ENCODE measurements at regions not wholly inside any gene's neighbourhood (a gene's known extent, or its start where the extent isn't known, plus 50 kb on each side); places are given as distances from the start of the nearest gene placed in this dataset.
"Not testable (repeated sequence)": the region's sequence is repeated elsewhere in the genome, so short reads cannot be mapped to it uniquely, and the experiment has no call there.

DNA sequence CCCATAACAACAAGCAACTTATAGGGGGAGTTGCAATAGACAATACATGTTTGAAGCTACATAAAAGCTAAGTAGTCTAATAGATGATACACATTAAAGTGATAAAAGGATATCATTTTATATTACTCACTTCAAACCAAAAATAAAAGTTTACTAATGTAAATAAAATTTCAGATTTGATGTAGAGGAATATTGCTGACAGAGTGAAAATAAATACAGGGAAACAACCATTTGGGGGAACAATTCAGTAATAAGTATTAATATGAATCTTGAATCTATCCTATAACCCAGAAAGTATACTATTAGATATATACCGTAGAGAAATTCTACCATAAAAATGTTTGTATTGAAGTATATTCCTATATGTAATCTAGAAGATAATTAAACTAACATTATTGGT, 1248.9 kb upstream of the EPHA6 start:
- Histone ChIP-seq H3K27me3 (ENCODE audit: insufficient read depth, low read length) (no peaks in the 10 kb centered on the region), H3K4me3 (ENCODE audit: insufficient read depth, low read length) (no peak overlapping the region), H3K4me1 (ENCODE audit: insufficient read depth, low read length) (no peaks in the 10 kb centered on the region), H3K4me2 (ENCODE audit: insufficient read depth, low read length) (no peak overlapping the region), H2AFZ (ENCODE audit: low read length) (no peak overlapping the region), H3K27ac (ENCODE audit: low read depth, low read length) (no peak overlapping the region), H4K20me1 (ENCODE audit: insufficient read depth, low read length) (no peaks in the 10 kb centered on the region), H3K36me3 (ENCODE audit: insufficient read depth, low read length) (no peaks in the 10 kb centered on the region), H3K79me2 (ENCODE audit: insufficient read depth, low read length) (no peaks in the 10 kb centered on the region), H3K9me3 (ENCODE audit: low read depth, low read length) (peaks cover 3% of the 10 kb centered on the region)
- TF ChIP-seq, protein P1, sequence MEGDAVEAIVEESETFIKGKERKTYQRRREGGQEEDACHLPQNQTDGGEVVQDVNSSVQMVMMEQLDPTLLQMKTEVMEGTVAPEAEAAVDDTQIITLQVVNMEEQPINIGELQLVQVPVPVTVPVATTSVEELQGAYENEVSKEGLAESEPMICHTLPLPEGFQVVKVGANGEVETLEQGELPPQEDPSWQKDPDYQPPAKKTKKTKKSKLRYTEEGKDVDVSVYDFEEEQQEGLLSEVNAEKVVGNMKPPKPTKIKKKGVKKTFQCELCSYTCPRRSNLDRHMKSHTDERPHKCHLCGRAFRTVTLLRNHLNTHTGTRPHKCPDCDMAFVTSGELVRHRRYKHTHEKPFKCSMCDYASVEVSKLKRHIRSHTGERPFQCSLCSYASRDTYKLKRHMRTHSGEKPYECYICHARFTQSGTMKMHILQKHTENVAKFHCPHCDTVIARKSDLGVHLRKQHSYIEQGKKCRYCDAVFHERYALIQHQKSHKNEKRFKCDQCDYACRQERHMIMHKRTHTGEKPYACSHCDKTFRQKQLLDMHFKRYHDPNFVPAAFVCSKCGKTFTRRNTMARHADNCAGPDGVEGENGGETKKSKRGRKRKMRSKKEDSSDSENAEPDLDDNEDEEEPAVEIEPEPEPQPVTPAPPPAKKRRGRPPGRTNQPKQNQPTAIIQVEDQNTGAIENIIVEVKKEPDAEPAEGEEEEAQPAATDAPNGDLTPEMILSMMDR (IDR thresholded peaks at IDR 0.05; ENCODE audit: extremely low read depth, low read depth, low read length) = no peak
- no peak for DNase-seq (ENCODE audit: insufficient read length, low spot score, missing footprints)

DNA sequence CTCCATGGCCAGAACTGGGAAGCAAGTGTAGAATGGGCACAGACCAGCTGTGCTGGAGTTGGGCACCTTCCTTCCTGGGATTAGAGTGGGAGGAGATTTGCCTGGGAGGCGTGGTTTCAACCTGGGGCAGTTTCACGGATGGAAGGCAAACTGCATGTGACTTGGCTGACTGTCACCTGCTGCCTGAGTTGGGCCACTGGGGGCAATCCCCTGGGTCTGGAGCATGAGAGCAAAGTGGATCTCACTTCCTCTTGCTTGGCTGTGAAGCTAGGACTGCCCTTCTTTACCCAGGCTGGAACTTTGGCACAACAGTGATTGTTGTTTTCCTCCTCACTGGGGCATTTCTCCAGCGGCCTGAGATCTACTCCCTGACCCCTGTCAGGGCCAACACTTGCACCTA, 1247.0 kb upstream of the EPHA6 start:
- H3K4me2 ChIP-seq (ENCODE audit: insufficient read depth, low read length) = no peak overlapping the region
- H3K4me3 ChIP-seq (ENCODE audit: insufficient read depth, low read length) = no peak overlapping the region
- no peaks in the 10 kb centered on the region for H3K36me3 ChIP-seq (ENCODE audit: insufficient read depth, low read length)
- no peaks in the 10 kb centered on the region for H3K79me2 ChIP-seq (ENCODE audit: insufficient read depth, low read length)
- no peaks in the 10 kb centered on the region for H3K27me3 ChIP-seq (ENCODE audit: insufficient read depth, low read length)
- H4K20me1 ChIP-seq (ENCODE audit: insufficient read depth, low read length) = no peaks in the 10 kb centered on the region
- peaks cover 3% of the 10 kb centered on the region for H3K9me3 ChIP-seq (ENCODE audit: low read depth, low read length)
- TF ChIP-seq, protein P1 (IDR thresholded peaks at IDR 0.05; ENCODE audit: extremely low read depth, low read depth, low read length) = no peak
- no peaks in the 10 kb centered on the region for H3K4me1 ChIP-seq (ENCODE audit: insufficient read depth, low read length)
- DNase-seq (ENCODE audit: insufficient read length, low spot score, missing footprints) = no peak
- no peak overlapping the region for H3K27ac ChIP-seq (ENCODE audit: low read depth, low read length)
- no peak overlapping the region for H2AFZ ChIP-seq (ENCODE audit: low read length)

GRCh38 chr3:95586754-95587153, 1227.6 kb upstream of the EPHA6 start:
- no peaks in the 10 kb centered on the region for H3K4me1 ChIP-seq (ENCODE audit: insufficient read depth, low read length)
- no peaks in the 10 kb centered on the region for H3K27me3 ChIP-seq (ENCODE audit: insufficient read depth, low read length)
- no peak overlapping the region for H2AFZ ChIP-seq (ENCODE audit: low read length)
- DNase-seq (ENCODE audit: insufficient read length, low spot score, missing footprints) = no peak
- H3K27ac ChIP-seq (ENCODE audit: low read depth, low read length) = no peak overlapping the region
- H3K4me3 ChIP-seq (ENCODE audit: insufficient read depth, low read length) = no peak overlapping the region
- no peaks in the 10 kb centered on the region for H3K36me3 ChIP-seq (ENCODE audit: insufficient read depth, low read length)
- no peaks in the 10 kb centered on the region for H3K79me2 ChIP-seq (ENCODE audit: insufficient read depth, low read length)
- no peaks in the 10 kb centered on the region for H4K20me1 ChIP-seq (ENCODE audit: insufficient read depth, low read length)
- no peaks in the 10 kb centered on the region for H3K9me3 ChIP-seq (ENCODE audit: low read depth, low read length)
- TF ChIP-seq, protein P1 (IDR thresholded peaks at IDR 0.05; ENCODE audit: extremely low read depth, low read depth, low read length) = no peak
- no peak overlapping the region for H3K4me2 ChIP-seq (ENCODE audit: insufficient read depth, low read length)

- DNase-seq (ENCODE audit: insufficient read length, low spot score, missing footprints); H3K4me3 ChIP-seq (ENCODE audit: insufficient read depth, low read length); H3K4me2 ChIP-seq (ENCODE audit: insufficient read depth, low read length); H3K27ac ChIP-seq (ENCODE audit: low read depth, low read length); H3K36me3 ChIP-seq (ENCODE audit: insufficient read depth, low read length); H3K9me3 ChIP-seq (ENCODE audit: low read depth, low read length); H3K27me3 ChIP-seq (ENCODE audit: insufficient read depth, low read length); H3K4me1 ChIP-seq (ENCODE audit: insufficient read depth, low read length); H3K79me2 ChIP-seq (ENCODE audit: insufficient read depth, low read length); H4K20me1 ChIP-seq (ENCODE audit: insufficient read depth, low read length); H2AFZ ChIP-seq (ENCODE audit: low read length): not testable (repeated sequence)
Observed at GRCh38 chr3:95587641-95588040, 1226.8 kb upstream of the EPHA6 start.

DNA sequence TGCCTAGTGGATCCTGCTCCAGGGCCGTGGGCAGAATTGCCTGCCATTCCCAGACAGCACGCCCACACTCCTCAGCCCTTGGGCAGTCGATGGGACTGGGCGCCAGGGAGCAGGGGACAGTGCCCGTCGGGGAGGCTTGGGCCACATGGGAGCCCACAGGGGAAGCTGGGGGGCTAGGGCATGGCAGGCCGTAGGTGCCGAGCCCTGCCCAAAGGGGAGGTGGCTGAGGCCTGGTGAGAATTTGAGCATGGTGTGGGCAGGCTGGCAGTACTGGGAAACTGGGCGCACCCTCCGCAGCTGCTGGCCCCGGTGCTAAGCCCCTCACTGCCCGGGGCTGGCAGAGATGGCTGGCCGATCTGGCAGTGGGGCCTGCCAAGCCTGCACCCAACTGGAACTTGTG, 1225.9 kb upstream of the EPHA6 start:
- TF ChIP-seq, protein P1 (IDR thresholded peaks at IDR 0.05; ENCODE audit: extremely low read depth, low read depth, low read length) = no peak
- no peak overlapping the region for H3K27ac ChIP-seq (ENCODE audit: low read depth, low read length)
- H3K79me2 ChIP-seq (ENCODE audit: insufficient read depth, low read length) = no peaks in the 10 kb centered on the region

More for the DNA sequence above, 1225.9 kb upstream of the EPHA6 start:
- Histone ChIP-seq H3K36me3 (ENCODE audit: insufficient read depth, low read length) (no peaks in the 10 kb centered on the region), H3K4me2 (ENCODE audit: insufficient read depth, low read length) (no peak overlapping the region), H4K20me1 (ENCODE audit: insufficient read depth, low read length) (no peaks in the 10 kb centered on the region), H3K4me1 (ENCODE audit: insufficient read depth, low read length) (no peaks in the 10 kb centered on the region), H2AFZ (ENCODE audit: low read length) (no peak overlapping the region), H3K4me3 (ENCODE audit: insufficient read depth, low read length) (no peak overlapping the region), H3K9me3 (ENCODE audit: low read depth, low read length) (no peaks in the 10 kb centered on the region), H3K27me3 (ENCODE audit: insufficient read depth, low read length) (no peaks in the 10 kb centered on the region)
- DNase-seq (ENCODE audit: insufficient read length, low spot score, missing footprints) = no peak

Data from osteoblast (primary cell).